NCI-H128 (cell line): ENCODE measurements at regions not wholly inside any gene's neighbourhood (a gene's known extent, or its start where the extent isn't known, plus 50 kb on each side); places are given as distances from the start of the nearest gene placed in this dataset.

Source experiments
- DNase-seq: peaks from one replicate; lab custom pipeline; 2025; ENCODE audit not compliant: unreplicated experiment; lab: John Stamatoyannopoulos, UW

DNA sequence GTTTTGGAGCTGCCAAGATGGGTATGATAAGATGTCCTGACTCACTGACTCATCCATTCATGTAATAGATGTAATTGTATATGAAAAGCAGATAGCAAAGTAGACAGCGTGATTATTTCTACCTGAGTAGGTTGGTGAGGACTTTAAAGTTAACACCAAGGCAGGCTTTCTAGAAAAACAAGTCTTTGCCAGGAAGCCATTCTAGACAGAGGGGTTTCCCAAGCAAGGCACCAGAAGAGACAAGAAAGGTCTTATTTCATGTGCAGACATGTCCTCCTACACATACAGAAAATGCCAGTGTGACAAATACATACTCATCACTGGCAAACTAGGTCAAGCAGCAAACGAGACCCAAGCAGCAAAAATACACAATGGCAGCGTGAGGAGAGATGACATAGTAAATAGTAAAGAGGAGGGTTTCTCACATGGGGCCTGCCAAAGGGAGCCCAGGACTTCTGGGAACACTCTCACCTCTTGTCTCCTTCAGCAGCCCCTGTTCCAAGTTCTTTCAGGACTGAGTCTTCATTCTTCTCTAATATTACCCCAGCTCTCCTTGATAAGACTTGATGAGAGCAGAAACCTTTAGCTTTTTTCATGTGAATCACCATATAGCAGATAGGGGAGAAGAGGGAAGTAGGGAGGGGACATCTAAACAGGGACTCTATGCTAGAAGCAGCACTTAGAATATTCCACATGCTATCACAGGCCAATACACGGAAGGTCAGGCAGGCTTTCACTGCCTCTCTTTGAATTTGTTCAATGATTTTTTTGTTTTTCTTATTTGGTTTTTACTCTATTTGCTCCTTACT lies 114.6 kb upstream of the ATP1B1 start:
- no peak for DNase-seq

DNA sequence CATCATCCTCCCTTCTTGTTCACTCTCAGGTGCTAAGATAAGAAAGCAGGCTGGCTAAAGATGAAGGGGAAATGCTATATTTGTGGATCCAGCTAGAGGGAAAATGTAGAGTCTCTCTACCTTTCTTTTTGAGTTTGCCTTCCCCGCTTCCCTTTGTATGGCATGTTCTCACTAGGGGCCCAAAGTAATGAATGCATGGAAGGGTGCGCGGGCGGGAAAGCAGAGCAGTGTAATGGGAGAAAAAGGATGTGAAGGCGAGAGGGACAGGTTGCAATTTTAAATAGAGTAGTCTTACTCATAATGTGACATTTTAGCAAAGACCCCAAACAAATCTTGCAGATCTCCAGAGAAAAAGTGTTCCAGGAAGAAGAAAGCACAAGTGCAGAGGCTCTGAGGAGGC lies 105.1 kb upstream of the ATP1B1 start:
- no peak for DNase-seq

DNA sequence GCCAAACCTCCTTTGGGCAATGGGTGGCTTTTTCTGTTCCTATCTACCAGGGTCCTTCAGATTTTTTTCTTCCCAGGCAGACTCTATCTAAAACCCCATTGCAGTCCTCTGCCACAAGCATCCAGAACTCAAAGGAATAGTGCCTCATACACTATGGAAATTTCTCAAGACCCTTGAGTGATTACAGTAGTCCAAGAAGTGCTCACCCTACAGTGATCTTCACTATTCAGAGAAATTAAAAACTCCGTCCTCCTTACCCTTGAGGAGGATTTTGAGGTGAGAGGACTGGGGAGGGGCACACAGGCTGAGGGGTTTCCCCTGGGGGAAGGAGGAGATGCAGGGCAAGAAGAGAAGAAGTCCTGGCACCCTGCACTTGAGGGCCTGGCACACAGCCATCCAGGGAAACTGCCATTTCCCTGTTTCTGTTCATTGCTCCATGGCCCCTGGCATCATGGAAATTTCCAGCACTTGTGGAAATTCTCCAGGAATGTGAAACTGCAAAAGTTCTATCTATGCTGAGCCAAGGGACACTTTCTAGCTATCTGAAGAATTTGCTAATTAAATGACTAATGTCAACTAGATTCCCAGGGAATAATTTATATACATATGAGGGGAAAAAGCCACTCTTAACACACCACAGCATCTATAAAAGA lies 102.5 kb upstream of the ATP1B1 start:
- DNase-seq = no peak

DNA sequence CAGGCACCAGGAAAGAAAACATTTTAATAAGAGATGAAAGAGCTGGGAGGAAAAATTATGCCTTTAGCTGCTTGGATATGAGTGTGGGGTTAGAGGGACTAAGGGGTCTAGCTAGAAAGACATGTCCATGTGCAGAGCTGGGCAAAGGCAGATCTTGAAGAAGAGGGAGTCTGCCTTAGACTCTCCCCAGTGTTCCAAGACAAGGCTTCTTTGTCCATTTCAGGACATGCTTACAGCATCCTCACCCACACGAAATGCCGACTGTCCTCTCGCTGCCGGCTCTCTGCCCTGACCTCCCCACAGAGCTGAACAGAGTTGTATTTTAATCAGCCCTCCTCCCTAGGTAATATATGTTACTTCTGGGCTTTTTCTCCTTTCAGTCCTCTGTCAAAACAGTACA lies 100.7 kb upstream of the ATP1B1 start:
- DNase-seq = no peak

DNA sequence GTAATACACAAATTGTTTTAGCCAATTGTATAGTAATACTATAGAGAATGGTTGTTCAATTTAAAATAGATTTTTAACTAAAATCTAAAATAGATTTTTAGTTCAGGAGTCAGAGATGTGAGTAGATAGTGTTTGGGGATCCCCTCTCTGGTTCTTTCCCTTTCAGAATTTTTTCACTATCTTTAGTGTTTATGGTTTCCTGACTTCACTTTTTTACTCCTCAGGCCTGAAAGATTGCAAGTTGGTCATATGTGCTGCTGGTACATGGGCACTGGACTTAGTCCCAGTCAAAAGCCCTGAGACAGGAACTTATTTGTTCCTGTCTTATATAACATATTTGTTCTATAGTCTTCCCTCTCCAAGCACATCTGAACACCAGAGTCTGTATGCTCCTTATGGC lies 96.8 kb upstream of the ATP1B1 start:
- no peak for DNase-seq

DNA sequence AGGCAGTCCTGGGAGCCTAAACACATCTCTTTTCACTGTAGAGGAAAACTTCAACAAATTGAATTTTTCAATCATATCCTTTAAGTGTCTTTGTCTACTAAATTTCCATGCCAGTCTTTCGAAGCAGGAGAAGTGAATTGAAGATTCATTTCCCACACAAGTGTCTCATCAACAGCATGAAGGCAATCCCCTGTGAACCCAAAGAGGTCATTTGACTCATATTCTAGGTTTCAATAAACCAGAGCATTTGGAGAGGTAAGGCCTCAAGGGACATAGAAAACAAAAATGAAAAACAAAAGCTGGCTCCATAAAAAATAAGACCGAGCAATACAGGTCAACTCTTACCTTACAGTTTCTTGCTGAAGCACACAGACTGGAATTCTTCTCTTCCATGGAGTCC lies 94.1 kb upstream of the ATP1B1 start:
- no peak for DNase-seq

DNA sequence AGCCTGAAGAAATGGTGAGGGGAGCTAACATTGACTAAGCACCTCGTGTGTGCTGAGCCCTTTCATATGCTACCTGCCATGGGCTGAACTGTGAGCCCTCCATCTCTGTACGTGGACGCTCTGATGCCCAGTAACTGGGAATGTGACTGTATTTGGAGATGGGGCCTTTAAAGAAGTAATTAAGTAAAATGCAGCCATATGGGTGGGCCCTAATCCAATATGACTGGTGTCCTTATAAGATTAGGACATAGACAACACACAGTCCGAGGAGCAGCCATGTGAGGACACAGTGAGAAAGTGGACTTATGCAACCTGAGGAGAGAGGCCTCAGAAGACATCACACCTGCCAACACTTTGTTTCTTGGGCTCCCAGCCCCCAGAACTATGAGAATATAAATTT lies 92.7 kb upstream of the ATP1B1 start:
- DNase-seq = no peak

DNA sequence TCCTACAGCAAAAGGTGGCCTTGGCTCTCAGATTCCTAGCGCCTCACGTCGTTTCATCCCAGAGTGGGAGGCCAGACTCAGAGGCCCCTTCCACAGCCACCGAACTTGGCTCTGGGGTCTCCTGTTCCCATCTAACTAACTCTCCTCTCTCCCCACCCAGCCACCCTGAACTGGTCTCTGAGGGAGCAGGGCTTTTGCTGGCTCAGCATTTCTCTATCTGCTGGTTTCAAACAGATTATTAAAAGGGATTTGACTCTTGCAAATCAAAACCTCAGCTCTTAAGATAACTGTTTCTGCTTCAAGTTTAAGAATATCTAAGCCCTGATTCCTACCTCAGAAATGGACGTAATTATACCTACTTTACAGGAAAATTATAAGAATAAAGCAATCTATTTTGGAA lies 91.0 kb upstream of the ATP1B1 start:
- DNase-seq = no peak

DNA sequence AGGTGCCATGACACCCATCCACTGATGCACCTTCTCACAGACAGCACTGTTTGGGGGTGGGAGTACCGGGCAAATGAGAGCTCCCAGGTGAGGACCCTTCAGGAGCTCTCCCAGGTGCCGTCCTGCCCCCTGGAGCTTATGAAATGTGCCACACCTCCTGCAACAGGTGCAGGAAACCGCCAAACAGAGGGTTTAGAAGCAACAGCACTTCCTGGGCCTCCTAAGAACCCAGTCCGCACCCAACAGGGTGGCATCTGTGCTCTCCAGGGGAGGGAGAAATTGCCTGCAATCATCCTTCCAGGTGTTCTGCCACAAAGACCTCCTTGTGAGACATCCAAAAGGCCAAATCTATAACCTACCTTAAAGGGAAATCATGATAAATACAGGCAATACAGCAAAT lies 87.7 kb upstream of the ATP1B1 start:
- no peak for DNase-seq

DNA sequence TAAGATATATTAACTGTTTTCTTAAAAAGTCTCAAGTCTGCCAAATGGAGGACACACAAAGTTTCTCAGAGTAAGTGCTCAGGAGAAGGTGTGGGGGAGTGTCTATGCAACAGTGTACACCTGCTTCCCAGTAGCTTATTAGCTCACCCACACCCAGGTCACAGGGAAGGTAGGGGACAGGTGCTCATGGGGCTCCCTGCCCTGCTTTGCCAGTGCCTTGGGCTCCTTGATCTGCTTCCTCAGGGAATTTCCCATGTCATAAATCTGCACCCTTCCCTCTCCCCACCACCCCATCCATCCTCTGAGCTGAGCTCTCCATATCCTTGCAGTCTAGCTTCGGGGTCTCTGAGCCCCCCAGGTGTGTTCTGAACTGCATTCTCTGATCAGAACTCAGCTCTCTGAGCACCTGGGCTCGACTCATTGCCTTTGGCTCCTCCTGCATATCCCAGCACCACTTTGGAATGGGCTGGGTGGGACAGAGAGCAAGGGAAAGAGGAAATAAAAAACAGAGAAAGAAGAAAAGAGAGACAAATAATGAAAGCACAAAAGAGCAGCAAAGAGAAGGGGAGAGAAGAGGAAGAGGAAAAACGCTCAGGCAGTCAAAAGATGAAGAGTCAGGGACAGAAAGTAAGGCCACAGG lies 87.0 kb upstream of the ATP1B1 start:
- no peak for DNase-seq

DNA sequence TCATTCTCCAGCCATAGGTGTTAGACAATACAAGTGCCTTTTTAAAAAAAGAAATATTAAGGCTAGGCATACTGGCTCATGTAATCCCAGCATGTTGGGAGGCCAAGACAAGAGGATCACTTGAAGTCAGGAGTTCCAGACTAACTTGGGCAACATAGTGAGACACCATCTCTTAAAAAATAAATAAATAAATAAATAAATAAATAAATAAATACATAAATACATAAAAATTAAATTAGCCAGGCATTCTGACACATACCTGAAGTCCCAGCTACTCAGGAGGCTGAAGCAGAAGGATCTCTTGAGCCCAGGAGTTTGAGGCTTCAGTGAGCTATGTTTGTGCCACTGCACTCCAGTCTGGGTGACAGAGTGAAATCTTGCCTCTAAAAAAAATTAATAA lies 85.8 kb upstream of the ATP1B1 start:
- no peak for DNase-seq

DNA sequence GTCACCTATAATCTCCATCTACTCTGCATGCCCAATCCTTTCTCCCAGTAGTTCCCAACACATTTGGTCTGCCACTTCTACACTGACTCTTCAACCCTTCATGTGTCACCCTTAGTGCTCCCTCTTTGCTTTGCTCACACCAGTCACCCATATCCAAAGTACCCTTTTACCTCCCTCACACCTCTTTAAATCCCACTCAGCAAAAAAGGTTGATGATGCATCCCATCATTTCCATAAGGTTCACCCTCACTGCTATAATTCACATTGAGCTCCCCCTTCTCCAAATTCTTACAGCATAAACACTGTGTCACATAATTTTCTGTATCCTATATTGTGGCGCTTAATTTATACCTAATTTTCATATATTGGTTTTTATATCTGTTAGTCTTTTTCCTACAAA lies 83.8 kb upstream of the ATP1B1 start:
- DNase-seq = no peak

DNA sequence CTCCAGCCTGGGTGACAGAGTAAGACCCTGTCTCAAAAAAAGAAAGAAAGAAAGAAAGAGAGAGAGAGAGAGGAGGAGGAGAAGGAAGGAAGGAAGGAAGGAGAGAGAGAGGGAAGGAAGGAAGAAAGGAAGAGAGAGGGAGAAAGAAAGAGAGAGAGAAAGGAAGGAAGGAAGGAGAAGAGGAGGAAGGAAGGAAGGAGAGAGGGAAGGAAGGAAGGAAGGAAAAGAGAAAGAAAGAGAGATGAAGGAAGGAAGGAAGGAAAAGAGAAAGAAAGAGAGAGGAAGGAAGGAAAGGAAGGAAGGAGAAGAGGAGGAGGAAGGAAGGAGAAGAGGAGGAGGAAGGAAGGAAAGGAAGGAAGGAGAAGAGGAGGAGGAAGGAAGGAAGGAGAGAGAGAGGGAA lies 82.2 kb upstream of the ATP1B1 start:
- no peak for DNase-seq

DNA sequence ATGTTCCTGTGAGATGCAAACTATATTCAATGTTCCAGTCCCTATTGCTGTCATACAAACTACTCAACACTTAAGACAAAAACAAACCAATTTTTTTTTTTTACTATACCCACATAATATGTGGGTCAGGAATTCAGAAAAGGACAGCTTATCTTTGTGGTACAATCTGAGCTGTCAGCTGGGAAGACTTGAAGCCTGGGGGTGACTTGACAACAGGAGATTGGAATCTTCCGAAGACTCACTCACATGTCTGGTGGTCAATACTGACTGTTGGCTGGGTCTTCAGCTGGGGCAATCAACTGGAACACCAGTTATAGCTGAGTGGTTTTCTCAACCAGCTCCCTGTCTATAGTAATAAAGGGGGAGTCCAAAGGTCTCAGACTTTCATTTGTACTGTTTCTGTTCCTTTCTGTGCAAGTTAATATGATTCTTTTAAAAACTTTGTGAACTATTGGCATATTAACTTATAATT lies 81.7 kb upstream of the ATP1B1 start:
- no peak for DNase-seq

DNA sequence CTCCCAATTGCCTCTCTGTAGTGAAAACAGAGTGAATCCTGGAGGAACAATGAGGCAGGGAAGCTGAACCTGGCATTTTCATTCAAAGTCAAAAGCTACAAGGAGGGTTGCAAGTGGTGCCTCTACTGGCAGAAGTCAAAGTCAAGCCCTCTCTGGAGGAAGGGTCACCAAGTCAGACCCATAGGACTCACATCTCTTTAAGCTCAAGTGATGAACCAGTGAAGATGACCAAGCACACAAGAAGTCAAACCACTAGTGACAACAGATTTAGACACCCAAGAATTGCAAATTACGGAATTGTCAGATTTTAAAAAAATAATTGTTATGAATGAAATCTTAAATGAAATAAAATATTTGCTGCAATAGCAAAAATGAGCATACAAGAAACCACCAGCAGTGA lies 81.1 kb upstream of the ATP1B1 start:
- no peak for DNase-seq

DNA sequence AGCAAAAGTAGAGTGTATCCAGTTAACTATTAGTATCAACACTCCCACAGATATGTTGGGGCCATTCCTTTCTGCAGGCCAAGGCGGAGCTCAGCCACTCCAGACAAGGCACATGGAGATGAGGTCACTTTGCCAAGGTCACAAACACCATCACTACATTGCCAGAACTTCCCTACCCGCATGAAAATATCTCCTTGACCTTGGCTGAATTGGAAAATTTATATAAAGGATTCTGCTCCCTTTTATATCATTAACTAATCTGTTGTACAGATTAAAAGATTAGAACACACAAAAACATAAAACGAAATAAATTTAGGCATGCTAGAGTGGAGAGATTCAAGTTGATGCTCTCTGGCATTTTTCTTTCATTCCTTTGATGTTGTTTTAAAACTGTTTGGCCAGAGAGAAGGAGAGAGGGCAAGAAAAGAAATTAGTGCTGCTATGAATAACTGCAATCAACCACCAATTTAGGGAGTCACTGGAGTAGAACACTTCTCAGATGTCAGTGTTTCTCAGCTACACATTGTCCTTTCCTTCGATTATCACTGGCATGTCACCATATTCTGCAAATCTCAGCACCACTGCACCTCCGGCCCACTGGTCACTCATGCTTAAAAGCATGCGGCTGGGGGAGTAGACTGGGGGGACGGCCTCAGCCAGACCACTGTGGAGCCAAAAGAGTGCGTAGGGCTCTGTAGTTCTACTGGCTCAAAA lies 78.7 kb upstream of the ATP1B1 start:
- DNase-seq = no peak

DNA sequence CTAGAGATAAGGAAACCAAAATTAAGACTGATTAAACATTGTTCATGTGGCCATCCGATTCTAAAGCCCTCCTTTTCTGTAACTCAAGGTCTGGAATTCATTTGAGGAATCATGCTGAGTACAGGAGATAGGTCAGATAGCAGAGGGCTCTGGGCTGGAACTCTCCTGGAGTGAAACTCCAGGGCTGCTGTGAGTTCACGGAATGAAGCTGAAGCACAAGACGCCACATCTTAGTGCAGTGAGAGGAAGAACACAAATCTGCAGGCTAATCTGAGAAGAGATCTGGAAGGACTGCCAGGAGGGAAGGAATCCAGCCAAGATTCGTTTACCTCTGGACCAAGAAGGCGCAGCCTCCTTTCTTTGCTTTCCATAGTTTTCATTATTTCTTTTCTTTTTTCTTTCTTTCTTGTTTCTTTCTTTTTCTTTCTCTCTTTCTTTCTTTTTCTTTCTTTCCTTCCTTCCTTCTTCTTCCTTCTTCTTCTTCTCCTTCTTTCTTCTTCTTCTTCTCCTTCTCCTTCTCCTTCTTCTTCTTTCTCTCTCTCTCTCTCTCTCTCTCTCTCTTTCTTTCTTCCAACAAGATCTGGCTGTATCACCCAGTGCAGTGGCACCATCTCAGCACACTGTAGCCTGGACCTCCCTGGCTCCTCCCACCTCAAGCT lies 74.8 kb upstream of the ATP1B1 start:
- no peak for DNase-seq

DNA sequence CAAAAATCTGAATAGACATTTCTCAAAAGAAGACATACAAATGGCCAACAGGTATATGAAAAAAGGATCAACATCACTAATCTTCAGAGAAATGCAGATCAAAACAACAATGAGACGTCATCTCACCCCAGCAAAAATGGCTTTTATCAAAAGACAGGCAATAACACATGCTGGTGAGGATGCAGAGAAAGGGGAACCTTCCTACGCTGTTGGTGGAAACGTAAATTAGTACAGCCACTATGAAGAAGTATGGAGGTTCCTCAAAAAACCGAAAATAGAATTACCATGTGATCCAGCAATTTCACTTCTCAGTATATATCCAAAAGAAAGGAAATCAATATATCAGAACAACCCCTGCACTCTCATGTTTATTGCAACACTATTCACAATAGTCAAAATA lies 65.1 kb upstream of the ATP1B1 start:
- DNase-seq = no peak

DNA sequence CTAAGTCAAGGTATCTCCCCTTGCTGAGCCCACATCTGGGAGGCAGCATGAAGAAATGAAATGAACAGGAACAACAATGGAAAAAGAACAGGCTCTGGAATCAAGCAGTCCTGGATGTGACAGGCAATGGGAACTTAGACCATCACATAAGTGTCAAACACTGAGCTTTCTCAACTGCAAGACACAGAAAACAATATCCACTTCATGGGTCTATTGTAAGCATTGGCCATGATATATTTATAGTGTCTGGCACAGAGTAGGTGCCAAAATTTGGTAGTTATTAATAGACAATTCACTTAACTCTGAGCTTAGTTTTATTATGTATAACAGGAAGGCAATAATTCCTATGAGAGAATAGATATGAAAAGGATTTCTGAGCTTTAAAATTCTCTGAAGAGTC lies 64.1 kb upstream of the ATP1B1 start:
- DNase-seq = no peak

DNA sequence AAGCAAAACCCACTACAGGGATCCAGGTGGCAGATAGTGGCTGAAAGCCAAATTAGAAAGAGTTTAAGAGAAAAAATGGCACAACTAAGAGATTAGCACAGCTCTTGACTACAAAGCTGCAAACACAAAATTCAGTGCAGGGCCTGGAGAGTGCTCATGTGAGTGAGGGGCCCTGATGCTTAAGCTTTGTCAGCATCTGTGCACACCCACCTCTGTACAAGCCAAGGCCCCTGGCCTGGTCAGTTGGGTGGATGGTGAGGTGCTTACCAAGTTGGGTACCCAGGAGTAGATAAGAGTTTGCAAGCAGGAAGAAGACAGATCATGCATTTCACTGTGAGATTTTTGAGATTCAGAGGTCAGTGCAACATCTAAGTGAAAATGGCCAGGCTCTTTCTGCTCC lies 62.7 kb upstream of the ATP1B1 start:
- DNase-seq = no peak

DNA sequence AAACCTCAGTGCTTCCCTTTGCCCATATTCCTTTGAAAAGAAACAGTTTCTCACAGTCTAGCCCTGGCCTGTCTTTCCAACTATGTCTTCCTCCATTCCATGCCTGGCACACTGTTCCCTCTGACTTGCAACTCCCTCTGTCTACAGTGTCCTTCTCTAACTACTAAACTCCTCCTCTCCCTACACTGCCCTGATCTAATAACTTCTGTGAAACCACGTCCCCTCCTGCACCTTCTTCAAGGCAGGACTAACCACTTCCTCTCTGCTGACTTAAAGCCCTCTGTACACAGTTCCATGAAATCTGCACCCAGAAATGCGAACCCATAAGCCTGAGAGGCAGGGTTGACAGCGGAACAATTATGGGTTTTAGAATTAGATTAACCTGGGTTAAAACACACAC lies 62.2 kb upstream of the ATP1B1 start:
- no peak for DNase-seq
